Neuronal stem cell (in vitro differentiated cells): ENCODE measurements at regions not wholly inside any gene's neighbourhood (a gene's known extent, or its start where the extent isn't known, plus 50 kb on each side); places are given as distances from the start of the nearest gene placed in this dataset.

Experiments
- DNase-seq: peaks from one replicate; pipeline ENCODE4 v3.0.0-alpha.2; 2013; ENCODE audit warnings: low spot score
- H2AFZ ChIP-seq: one replicate; pipeline ENCODE4 v1.6.1; 2013; ENCODE audit warnings: mild to moderate bottlenecking, low read length, inconsistent platforms
- H2AK5ac ChIP-seq: 2 replicates; pipeline ENCODE4 v1.6.1; 2013; ENCODE audit warnings: low read depth, mild to moderate bottlenecking, inconsistent platforms, low read length, moderate library complexity, mixed read lengths
- H2BK120ac ChIP-seq: 2 replicates; pipeline ENCODE4 v1.6.1; 2013; ENCODE audit warnings: low read depth, mild to moderate bottlenecking, inconsistent platforms, low read length, moderate library complexity, mixed read lengths
- H2BK12ac ChIP-seq: one replicate; pipeline ENCODE4 v1.6.1; 2013; ENCODE audit warnings: low read length, inconsistent platforms
- H2BK15ac ChIP-seq: 2 replicates; pipeline ENCODE4 v1.6.1; 2013; ENCODE audit warnings: mild to moderate bottlenecking, low read length, inconsistent platforms, mixed read lengths
- H2BK5ac ChIP-seq: one replicate; pipeline ENCODE4 v1.6.1; 2013; ENCODE audit warnings: inconsistent platforms, mild to moderate bottlenecking, low read length, moderate library complexity
- H3K14ac ChIP-seq: one replicate; pipeline ENCODE4 v1.6.1; 2013; ENCODE audit warnings: low read length, inconsistent platforms
- H3K18ac ChIP-seq: 2 replicates; pipeline ENCODE4 v1.6.1; 2013; ENCODE audit warnings: low read length, inconsistent platforms
- H3K23ac ChIP-seq: 2 replicates; pipeline ENCODE4 v1.6.1; 2013; ENCODE audit warnings: low read depth, mild to moderate bottlenecking, mixed read lengths, low read length, inconsistent platforms; ENCODE audit not compliant: poor library complexity
- H3K27ac ChIP-seq: replicated peaks from 3 replicates; pipeline ENCODE4 v1.5.1; 2013; ENCODE audit warnings: low read length, inconsistent platforms
- H3K27me3 ChIP-seq, 3 experiments: 2 replicates each; pipeline ENCODE4 v1.6.1; 2013; ENCODE audit warnings: low read length in 3 of 3, mild to moderate bottlenecking in 2 of 3, inconsistent platforms in 1 of 3, low read depth in 1 of 3, mixed read lengths in 1 of 3, moderate library complexity in 1 of 3; ENCODE audit not compliant: control insufficient read depth in 3 of 3, insufficient read depth in 3 of 3
- H3K36me3 ChIP-seq, 2 donors: replicated peaks in 1 of 2; 2 replicates each; pipeline ENCODE4 v1.6.1; 2013; ENCODE audit warnings: low read length in 2 of 2; ENCODE audit not compliant: control insufficient read depth in 2 of 2, insufficient read depth in 2 of 2
- H3K4ac ChIP-seq: 2 replicates; pipeline ENCODE4 v1.6.1; 2013; ENCODE audit warnings: inconsistent platforms, mild to moderate bottlenecking, low read length, moderate library complexity
- H3K4me1 ChIP-seq, 2 donors: 1 replicate in 1 of 2; 2 replicates in 1 of 2; pipeline ENCODE4 v1.6.1; 2013; ENCODE audit warnings: low read length in 2 of 2, low read depth in 1 of 2; ENCODE audit not compliant: control insufficient read depth in 2 of 2, insufficient read depth in 1 of 2
- H3K4me2 ChIP-seq: one replicate; pipeline ENCODE4 v1.6.1; 2013; ENCODE audit warnings: mild to moderate bottlenecking, low read length, inconsistent platforms; ENCODE audit not compliant: insufficient read depth, poor library complexity, severe bottlenecking
- H3K4me3 ChIP-seq, 2 donors: 2 replicates each; pipeline ENCODE4 v1.5.1; 2013; ENCODE audit warnings: low read length in 2 of 2, mild to moderate bottlenecking in 2 of 2, inconsistent platforms in 1 of 2, moderate library complexity in 1 of 2
- H3K79me1 ChIP-seq: one replicate; pipeline ENCODE4 v1.6.1; 2013; ENCODE audit warnings: low read depth, mild to moderate bottlenecking, inconsistent platforms, low read length, moderate library complexity
- H3K9ac ChIP-seq: one replicate; pipeline ENCODE4 v1.6.1; 2013; ENCODE audit warnings: mild to moderate bottlenecking, low read depth, low read length, inconsistent platforms; ENCODE audit not compliant: poor library complexity
- H3K9me3 ChIP-seq, 2 donors: replicated peaks in 1 of 2; 2 replicates each; pipeline versions ENCODE3 to v1.6.1; 2013; ENCODE audit warnings: low read length in 2 of 2, mild to moderate bottlenecking in 2 of 2, inconsistent platforms in 1 of 2, low read depth in 1 of 2, mixed read lengths in 1 of 2, moderate library complexity in 1 of 2; ENCODE audit not compliant: control insufficient read depth in 2 of 2, insufficient read depth in 1 of 2
- H4K8ac ChIP-seq: one replicate; pipeline ENCODE4 v1.6.1; 2013; ENCODE audit warnings: low read depth, mild to moderate bottlenecking, inconsistent platforms, low read length, moderate library complexity
- H4K91ac ChIP-seq: one replicate; pipeline ENCODE4 v1.6.1; 2013; ENCODE audit warnings: low read length, low read depth, mild to moderate bottlenecking, inconsistent platforms; ENCODE audit not compliant: poor library complexity
- WGBS, 2 donors: extraction: QIAGEN DNeasy Blood & Tissue Kit; methylation state at CpG; one replicate each; pipeline ENCODE4 v1.1.7; 2013; ENCODE audit warnings: missing lambda C conversion rate in 2 of 2, mixed read lengths in 1 of 2; ENCODE audit not compliant: insufficient read length in 2 of 2, insufficient replicate concordance in 1 of 2; ENCODE audit errors: extremely low coverage in 2 of 2; 5-methylcytosine and 5-hydroxymethylcytosine counted together

- H3K36me3 ChIP-seq, result no peaks in the 10 kb centered on the region
- no peaks in the 10 kb centered on the region for H3K79me1 ChIP-seq
- peaks cover 0 to 2% of the 10 kb centered on the region in 2 donors for H3K4me1 ChIP-seq
- no peak overlapping the region for H2AFZ ChIP-seq
- H3K14ac ChIP-seq, result no peak overlapping the region
- no peak overlapping the region for H3K9ac ChIP-seq
- H2BK15ac ChIP-seq, result no peak overlapping the region
- no peaks in the 10 kb centered on the region for H3K27me3 ChIP-seq
- no peak overlapping the region for H3K18ac ChIP-seq
- no peak overlapping the region for H4K8ac ChIP-seq
- H2AK5ac ChIP-seq, result no peak overlapping the region
- no peak overlapping the region for H4K91ac ChIP-seq
- H3K23ac ChIP-seq, result no peak overlapping the region
- H3K27ac ChIP-seq, result no peak overlapping the region
- no peak overlapping the region for H2BK120ac ChIP-seq
- peaks cover 0 to 3% of the 10 kb centered on the region in 2 donors for H3K9me3 ChIP-seq
- no peak overlapping the region for H3K4me3 ChIP-seq
- no CpG with 5 or more reads among the region's 1 CpG for WGBS, 2 donors
- DNase-seq, result no peak
- no peak overlapping the region for H2BK5ac ChIP-seq
- no peak overlapping the region for H2BK12ac ChIP-seq
- H3K4ac ChIP-seq, result no peak overlapping the region
- no peak overlapping the region for H3K4me2 ChIP-seq
These were observed 405.2 kb upstream of the WWC1 start for GRCh38 chr5:167886196-167886595.

DNA sequence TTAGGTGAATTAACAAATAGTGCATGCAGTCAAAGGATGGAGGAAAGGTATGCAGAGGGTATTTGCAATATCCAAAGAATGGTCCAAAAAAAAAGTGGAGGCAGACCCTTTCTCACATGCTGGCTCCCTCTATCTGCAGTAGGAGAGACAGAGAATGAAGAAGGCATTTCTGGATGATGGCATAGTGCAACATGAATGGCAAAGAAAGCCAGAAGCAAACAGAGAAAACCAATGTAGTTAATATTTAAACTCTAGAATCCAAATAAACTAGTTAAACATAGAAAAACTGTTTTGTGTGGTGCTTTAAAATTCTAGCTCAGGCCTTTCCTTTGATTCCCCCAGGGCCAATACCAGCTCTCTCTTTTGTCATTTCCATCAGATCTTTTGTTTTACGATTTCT, 403.1 kb upstream of the WWC1 start:
- Histone ChIP-seq H3K27me3 (no peaks in the 10 kb centered on the region), H3K9me3 (no peaks in the 10 kb centered on the region), H3K36me3 (no peaks in the 10 kb centered on the region), H3K27ac (no peak overlapping the region), H3K4me2 (no peak overlapping the region), H4K91ac (no peak overlapping the region), H3K4me1 (peaks cover 0 to 2% of the 10 kb centered on the region in 2 donors), H2BK15ac (no peak overlapping the region), H3K9ac (no peak overlapping the region), H3K18ac (no peak overlapping the region), H2AK5ac (no peak overlapping the region), H2BK5ac (no peak overlapping the region), H3K4ac (no peak overlapping the region), H3K14ac (no peak overlapping the region), H2BK12ac (no peak overlapping the region), H3K79me1 (no peaks in the 10 kb centered on the region), H4K8ac (no peak overlapping the region), H3K23ac (no peak overlapping the region), H2AFZ (no peak overlapping the region), H3K4me3 (no peak overlapping the region), H2BK120ac (no peak overlapping the region)
- WGBS, 2 donors, result no CpG with 5 or more reads among the region's 1 CpG
- DNase-seq, result no peak

GRCh38 chr5:167889276-167889675, 402.2 kb upstream of the WWC1 start:
- no peak for DNase-seq
- WGBS, 2 donors, result no CpG with 5 or more reads among the region's 9 CpGs
- Histone ChIP-seq H2BK120ac (no peak overlapping the region), H2AFZ (no peak overlapping the region), H3K4me1 (peaks cover 0 to 2% of the 10 kb centered on the region in 2 donors), H3K9ac (no peak overlapping the region), H3K14ac (no peak overlapping the region), H4K8ac (no peak overlapping the region), H2BK5ac (no peak overlapping the region), H3K4ac (no peak overlapping the region), H3K27ac (no peak overlapping the region), H2AK5ac (no peak overlapping the region), H3K9me3 (no peaks in the 10 kb centered on the region), H3K4me2 (no peak overlapping the region), H3K23ac (no peak overlapping the region), H3K4me3 (no peak overlapping the region), H2BK12ac (no peak overlapping the region), H3K18ac (no peak overlapping the region), H2BK15ac (no peak overlapping the region), H4K91ac (no peak overlapping the region), H3K27me3 (no peaks in the 10 kb centered on the region), H3K79me1 (no peaks in the 10 kb centered on the region), H3K36me3 (no peaks in the 10 kb centered on the region)

DNA sequence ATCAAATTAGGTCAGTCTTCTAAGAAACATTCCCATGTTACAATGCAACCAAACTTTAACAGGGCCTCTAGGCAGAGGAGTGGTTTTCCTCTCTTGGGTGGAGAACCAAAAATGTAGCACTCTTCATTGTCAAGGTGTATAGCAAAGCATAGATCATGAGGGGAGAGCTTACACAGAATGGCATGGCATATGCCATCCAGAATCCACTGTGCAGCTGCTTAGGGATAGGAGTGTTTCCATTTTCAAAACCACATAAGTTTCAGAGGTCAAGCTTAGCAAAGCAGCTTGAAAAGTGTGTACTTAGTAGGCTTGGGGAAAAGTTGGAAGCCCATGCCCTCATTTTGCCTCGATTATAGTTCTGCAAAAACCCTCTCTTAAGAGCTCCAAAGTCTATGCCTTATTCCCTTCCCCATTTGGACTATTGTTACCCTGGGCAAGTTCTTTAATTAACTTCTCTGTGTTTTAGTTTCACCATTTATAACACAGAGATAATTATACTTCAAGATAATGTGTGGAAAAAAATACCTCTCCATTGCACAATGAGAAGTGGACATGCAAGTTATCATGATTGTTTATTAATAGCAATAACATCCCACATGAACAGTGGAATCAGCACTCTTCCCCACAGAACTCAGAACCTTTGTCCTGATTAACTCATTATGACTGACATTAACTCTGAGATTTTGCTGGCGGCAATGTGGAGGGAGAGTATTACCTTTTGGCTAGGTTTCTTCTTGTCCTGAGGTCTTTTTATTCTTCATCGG, 398.9 kb upstream of the WWC1 start:
- no peak overlapping the region for H3K9ac ChIP-seq
- WGBS, 2 donors, result no CpG with 5 or more reads among the region's 3 CpGs

More for the DNA sequence above, 398.9 kb upstream of the WWC1 start:
- H3K4me3 ChIP-seq, result no peak overlapping the region
- H2BK120ac ChIP-seq, result no peak overlapping the region
- no peak overlapping the region for H3K18ac ChIP-seq
- no peak overlapping the region for H4K8ac ChIP-seq
- no peak overlapping the region for H3K4me2 ChIP-seq
- H3K79me1 ChIP-seq, result no peaks in the 10 kb centered on the region
- no peak overlapping the region for H3K4ac ChIP-seq
- H2AK5ac ChIP-seq, result no peak overlapping the region
- peaks cover 2 to 3% of the 10 kb centered on the region in 2 donors for H3K4me1 ChIP-seq
- no peak for DNase-seq
- no peak overlapping the region for H3K14ac ChIP-seq
- H2BK12ac ChIP-seq, result no peak overlapping the region
- H3K27ac ChIP-seq, result no peak overlapping the region
- no peak overlapping the region for H2AFZ ChIP-seq
- H2BK15ac ChIP-seq, result no peak overlapping the region
- no peaks in the 10 kb centered on the region for H3K36me3 ChIP-seq
- H4K91ac ChIP-seq, result no peak overlapping the region
- no peaks in the 10 kb centered on the region for H3K27me3 ChIP-seq
- no peak overlapping the region for H3K23ac ChIP-seq
- no peaks in the 10 kb centered on the region for H3K9me3 ChIP-seq
- no peak overlapping the region for H2BK5ac ChIP-seq
